GM12864 (cell line): ENCODE measurements at regions not wholly inside any gene's neighbourhood (a gene's known extent, or its start where the extent isn't known, plus 50 kb on each side); places are given as distances from the start of the nearest gene placed in this dataset.

Source experiments
- DNase-seq: peaks from one replicate; pipeline ENCODE4 v3.0.0-alpha.2; 2011; ENCODE audit warnings: low read depth
- H3K4me3 ChIP-seq: 2 replicates; pipeline ENCODE4 v1.5.1; 2011; ENCODE audit warnings: mild to moderate bottlenecking, low read depth, low read length, control low read depth
- CTCF ChIP-seq: IDR thresholded peaks from 2 replicates; pipeline ENCODE4 v1.5.1; 2011; ENCODE audit warnings: low read depth, mild to moderate bottlenecking, moderate library complexity, low read length, control low read depth, inconsistent platforms; ENCODE audit errors: missing control alignments

GRCh38 chr12:108454539-108455139 lies 60.4 kb upstream of the FICD start:
- TF ChIP-seq CTCF, result no peak
- no peak overlapping the region for H3K4me3 ChIP-seq
- no peak for DNase-seq

GRCh38 chr12:108449478-108449877 lies 65.6 kb upstream of the FICD start:
- TF ChIP-seq CTCF, result no peak
- DNase-seq, result no peak
- no peak overlapping the region for H3K4me3 ChIP-seq

- H3K4me3 ChIP-seq, result no peak overlapping the region
- TF ChIP-seq CTCF, result no peak
- no peak for DNase-seq
Measured at GRCh38 chr12:108448246-108448645, 66.8 kb upstream of the FICD start.

GRCh38 chr12:108447168-108447832 lies 67.8 kb upstream of the FICD start:
- DNase-seq, result no peak
- no peak overlapping the region for H3K4me3 ChIP-seq
- TF ChIP-seq CTCF, result no peak

- no peak for DNase-seq
- H3K4me3 ChIP-seq, result no peak overlapping the region
- TF ChIP-seq CTCF, result no peak
Measured at GRCh38 chr12:108446766-108447165, 68.3 kb upstream of the FICD start.

- DNase-seq, result no peak
- H3K4me3 ChIP-seq, result no peak overlapping the region
- no peak for TF ChIP-seq CTCF
Measured at GRCh38 chr12:108442910-108443309, 72.2 kb upstream of the FICD start.

- DNase-seq, result no peak
Measured at GRCh38 chr12:108442067-108442466, 73.0 kb upstream of the FICD start.

More at GRCh38 chr12:108442067-108442466, 73.0 kb upstream of the FICD start:
- no peak overlapping the region for H3K4me3 ChIP-seq
- no peak for TF ChIP-seq CTCF
